CD4-positive, alpha-beta T cell treated with Interleukin-6 at 100 ng/mL for 8 hours (primary cell): ENCODE measurements at regions not wholly inside any gene's neighbourhood (a gene's known extent, or its start where the extent isn't known, plus 50 kb on each side); places are given as distances from the start of the nearest gene placed in this dataset.
"Not testable (repeated sequence)": the region's sequence is repeated elsewhere in the genome, so short reads cannot be mapped to it uniquely, and the experiment has no call there.

Experiments used
- DNase-seq: peaks from one replicate; pipeline ENCODE4 v3.0.0-alpha.2; 2020; ENCODE audit warnings: mixed read lengths, low spot score

DNA sequence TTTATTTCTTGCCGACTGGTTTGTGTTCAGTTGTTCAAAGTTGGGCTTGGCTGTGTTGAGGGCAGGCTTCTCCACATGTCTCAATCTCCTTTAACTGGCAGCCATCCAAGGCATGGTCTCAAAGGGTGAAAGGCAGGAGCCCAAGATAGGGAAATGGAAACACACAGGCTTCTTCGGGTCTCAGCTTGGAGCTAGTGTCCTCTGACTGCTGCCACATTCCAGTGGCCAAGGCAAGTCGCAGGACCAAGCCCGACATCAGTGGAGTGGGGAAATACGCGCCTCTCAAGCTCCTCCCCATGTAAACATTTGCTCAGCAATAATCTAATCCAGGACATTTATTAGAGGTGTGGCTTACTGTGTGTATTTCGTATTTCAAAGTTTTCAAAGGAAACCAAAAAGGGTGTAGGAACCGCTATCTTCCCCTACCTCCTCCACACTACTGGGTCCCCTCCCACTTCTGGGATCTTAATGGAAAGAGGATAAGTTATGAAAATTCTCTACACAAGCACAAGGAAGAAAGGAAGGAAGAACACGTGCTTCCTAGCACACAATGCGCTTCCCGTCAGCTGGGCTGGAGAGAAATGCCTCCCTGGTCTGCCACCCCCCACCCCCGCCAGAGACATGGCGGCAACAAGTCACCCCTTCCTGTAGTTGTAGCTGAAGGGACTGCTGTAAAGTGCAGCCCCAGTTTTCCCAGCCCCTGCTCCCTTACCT is 181.7 kb downstream of the FAM43A start:
- no peak for DNase-seq

DNA sequence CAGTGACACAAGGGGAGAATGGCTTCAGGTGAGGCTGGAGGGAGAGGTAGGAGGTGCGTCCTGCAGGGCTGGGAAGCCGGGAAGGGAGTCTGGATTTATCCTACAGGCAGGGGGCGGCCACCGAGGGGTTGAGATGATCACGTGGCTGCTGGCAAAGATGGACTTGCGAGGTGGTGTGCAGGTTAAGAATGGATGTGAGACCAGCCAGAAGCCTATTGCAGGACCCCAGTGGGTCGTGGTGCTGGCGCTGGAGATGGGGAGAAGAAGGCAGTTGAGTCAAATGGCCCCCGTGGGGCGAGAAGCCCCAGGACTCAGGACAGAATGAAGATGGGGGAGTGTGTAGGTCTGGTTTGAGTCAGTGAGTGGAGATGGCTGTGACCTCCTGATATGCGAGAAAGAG is 183.1 kb downstream of the FAM43A start:
- DNase-seq = no peak

DNA sequence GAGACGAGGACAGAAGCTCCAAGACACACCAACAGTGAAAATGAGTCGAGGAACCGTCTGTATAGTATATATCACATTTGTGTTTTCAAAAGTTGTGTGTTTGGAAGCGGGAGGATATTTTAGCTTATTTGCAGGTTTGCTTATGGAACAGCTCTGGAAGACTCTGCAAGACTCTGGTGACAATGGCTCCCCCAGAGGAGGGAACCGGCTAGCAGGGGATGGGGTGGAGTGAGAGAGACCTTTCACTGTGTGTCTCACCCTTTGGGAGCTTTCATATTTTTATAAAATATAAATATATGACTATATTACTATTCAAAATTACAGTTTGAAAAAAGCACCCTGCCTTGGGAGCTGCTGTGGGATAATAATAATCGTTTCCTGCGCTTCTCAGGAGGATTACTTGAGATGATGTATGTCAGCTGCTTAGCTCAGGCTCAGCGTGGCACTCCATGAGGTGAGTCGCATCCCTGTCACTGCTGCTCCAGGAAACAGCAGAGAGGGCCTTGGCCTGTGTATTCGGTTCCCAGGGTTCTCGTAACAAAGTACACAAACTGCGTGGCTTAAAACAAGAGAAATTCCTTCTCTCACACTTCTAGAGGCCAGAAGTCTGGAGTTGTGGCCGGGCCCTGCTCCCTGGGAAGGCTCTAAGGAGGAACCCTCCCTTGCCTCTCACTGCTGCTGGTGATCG is 183.9 kb downstream of the FAM43A start:
- DNase-seq = no peak

DNA sequence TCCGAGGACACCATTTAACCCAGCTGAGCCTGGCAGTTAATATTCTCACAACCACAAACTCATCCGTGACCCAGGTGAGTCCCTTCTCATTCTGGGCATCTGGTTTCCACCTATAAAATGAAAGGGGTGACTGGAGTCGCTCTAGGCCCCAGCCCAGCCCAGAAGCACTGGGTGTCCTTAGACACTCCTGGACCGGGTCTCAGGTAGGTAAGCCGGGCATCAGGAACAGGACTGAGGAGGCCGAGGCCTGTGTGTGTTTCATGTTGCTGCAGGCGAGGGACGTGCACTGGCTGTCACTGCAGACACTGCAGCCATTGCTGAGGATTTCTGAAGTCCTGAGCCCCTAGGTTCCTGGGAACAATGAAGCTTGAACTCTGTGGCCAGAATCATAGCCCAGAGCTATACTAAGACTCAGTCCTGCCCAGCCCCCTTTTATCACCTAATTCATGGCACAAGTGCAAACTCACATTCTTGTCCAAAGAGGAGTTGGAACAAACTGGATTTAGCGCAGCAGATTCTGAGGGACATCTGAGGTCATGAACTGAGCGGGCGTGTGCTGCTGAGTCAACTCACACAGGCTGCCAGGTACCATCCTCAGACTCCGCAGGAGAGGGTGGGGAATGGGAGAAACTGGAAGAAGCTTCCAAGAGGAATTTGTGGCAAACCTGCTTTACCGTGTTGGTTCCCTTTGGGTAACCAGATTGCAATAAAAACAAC is 184.9 kb downstream of the FAM43A start:
- DNase-seq = no peak

DNA sequence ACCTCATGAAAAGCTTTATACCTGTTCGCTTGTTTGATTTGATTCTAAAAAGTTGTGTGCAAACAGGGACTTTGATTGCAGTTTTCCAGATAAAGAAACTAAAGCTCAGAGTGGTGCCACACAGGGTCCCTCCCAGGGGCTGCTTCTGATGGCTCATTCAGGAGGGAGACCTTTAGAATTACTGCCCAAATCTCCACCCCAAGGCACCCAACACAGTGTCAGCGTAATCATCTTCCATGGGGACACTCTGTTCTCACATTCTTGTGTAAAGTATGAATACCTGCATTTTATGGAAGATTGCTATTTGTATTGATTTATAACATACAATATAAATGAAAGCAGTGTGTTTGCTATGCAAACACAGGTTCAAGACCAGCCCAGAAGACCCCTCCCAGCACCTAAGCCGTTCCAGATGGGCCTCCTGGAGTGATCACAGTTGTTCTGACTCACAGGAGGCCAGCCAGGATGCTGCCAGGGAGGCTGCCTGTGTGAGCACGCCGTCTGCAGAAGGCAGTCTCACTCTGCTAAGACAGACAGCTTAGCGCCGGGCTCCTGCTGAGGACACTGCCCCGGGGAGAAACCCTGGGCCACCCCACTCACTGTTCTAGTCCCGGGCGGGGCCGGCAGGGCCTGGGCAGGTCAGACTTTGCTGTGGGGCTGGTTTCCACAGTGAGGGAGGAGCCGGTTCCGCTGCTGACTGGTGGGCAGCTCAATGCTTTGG is 185.6 kb downstream of the FAM43A start:
- DNase-seq = no peak

DNA sequence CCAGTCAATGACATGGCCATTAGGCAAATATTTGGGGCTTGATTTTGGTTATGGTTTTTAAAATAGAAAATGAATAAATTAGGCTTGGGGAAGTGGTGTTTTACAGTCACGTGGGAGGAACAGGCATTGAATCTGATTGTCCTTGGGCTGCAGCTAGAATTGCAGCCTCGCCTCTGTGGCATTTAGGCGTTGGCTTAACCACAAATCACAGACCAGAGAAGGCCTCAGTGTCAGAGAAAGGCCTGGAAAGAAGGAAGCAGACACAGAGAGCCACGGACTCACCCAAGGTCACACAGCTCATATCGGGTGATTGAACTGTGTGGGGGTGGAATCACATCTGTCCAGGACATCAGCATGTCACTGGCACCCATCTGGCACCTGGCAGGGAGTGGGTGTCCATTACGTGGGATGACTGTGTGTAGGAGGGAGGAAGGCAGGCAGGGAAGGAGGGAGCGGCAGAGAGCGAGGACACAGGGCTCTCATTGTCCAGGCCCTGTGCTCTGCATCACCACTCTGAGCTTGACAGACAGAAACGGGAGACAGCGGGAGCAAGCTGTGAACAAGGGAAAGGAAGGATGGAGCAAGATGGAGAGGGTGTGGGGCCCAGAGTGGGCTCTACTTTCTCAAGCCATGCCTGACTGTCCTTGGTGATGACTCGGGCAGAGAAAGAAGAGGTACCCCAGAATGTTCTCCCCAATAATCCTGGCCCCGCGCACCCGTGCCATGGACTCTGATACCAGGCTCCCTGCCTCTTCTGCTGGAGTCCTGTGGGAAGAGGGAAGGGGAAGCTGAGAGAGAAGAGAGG is 186.4 kb downstream of the FAM43A start:
- no peak for DNase-seq

DNA sequence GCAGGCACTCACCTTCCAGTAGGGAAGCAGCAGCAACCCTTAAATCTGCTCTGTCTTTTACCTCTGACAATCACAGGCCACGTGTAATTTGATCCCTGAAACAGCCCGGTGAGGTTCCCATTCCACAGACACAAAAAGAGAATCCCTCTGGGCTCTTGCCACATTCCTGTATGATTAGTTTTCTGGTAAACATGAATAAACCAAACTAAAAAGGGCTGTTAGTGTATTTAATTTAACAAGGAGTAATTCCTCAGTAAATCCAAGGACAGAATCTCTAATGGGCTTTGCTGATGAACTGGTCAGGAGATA is 186.9 kb downstream of the FAM43A start:
- no peak for DNase-seq

DNA sequence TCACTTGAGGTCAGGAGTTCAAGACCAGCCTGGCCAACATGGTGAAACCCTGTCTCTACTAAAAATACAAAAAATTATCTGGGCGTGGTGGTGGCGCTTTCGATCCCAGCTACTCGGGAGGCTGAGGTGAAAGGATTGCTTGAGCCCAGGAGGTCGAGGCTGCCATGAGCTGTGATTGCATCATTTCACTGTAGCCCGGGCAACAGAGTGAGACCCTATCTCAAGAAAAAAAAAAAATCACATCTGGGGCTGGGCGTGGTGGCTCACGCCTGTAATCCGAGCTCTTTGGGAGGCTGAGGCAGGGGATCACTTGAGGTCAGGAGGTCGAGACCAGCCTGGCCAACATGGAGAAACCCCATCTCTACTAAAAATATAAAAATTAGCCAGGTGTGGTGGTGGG is 187.8 kb downstream of the FAM43A start:
- not testable (repeated sequence) for DNase-seq

DNA sequence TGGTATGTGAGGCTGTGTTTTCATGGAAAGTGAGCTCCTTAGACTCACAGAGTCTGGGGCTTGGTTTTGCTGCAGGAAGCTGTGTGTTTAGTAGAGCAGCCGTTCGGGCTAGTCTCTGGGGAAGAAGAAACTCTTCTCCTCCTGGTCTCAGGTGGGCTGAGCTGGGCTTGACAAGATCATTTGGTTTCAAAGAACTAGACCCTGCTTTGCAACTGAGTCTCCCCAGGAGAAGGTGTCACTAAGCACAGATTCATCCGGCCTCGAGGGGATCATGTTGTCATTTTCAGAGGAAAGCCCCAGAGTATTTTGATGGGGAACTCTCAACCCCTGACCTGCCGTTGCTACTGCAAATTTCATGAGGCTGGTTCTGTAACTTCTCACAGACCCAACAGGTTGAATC is 188.5 kb downstream of the FAM43A start:
- no peak for DNase-seq

DNA sequence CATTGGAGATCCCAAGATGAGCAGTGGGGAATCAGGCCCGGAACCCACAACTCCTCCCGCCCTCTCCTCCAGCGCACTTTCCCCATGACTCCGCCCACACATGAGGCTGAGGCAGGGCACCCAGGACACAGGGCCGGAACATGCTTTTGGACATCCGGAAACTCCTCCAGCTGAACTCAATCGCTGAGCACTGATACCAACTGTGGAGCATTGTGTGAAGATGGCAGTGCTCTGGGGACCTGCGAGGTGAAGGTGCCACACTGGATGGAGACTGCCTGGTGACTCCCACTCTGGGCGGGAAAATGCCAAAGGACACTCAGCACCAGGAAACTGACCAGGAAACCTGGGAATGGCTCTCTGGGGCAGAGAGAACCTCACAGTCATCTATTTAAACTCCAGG is 189.1 kb downstream of the FAM43A start:
- no peak for DNase-seq

DNA sequence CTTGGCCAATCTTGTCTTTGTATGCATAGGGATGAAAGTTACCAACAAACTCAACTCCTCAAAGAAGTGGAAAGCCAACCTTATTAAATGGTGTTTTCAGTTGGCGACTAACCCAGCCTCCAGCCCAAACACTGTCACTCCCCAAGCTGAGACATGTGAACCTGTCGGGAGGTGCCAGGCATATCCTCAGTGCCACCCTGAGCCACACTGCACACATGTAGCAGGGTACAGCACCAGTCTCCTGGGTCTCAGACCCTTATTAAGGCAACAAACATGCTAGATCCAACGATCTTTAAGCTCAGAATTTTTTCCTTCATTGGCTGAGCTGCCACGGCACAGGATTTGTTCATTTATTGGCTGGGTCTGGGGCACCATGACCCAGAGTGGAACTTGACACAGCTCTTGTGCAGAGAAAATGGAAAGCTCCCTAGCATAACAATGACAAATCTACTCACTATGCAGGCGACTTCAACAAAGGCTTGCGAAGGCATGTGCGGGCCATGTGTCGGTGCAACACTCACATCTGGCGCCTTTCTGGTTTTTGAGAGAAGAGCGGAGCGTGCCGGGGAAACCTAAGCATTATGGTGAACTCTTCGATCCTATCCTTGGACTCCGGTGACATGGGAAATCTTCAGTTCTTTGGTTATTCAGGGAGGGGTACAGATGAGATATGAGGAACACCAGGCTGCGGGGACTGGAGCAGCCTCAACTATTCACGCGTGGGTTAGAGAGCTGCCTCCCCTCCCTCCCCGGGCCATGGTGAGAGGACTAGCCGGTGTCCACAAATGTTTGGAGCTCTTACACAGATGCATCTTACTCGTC is 190.1 kb downstream of the FAM43A start:
- no peak for DNase-seq

DNA sequence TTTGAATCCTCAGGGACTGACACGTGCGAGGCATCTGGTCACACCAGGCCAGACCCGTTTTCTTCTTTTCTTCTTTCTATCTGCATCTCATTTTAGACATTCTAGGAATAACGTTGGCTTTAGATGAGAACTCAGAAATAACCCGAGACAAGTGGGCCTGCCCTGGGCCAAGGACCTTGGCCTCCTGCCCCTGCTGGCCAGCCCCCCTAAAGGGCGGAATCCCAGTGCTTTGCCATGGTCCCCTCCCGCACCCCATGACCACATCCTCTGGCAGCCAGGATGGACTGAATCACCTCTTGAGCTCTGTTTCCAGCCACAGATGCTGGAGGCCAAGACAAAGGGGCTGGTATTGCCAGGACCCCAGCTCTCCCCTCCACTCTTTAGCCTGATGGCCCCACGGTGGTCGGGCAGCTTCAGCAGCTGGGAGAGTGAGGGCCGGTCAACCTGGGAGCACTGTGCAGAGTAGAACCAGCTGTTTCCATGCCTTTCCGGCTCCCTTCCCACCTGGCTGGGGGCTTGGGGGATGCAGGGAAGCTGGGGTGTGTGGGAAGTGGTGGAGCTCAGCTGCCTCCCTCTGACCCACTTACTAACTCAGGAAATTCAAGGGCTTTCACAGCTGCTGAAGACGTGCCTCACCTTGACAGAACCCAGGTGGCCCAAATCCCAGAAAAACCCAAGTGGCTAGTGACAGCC is 190.9 kb downstream of the FAM43A start:
- DNase-seq = no peak

DNA sequence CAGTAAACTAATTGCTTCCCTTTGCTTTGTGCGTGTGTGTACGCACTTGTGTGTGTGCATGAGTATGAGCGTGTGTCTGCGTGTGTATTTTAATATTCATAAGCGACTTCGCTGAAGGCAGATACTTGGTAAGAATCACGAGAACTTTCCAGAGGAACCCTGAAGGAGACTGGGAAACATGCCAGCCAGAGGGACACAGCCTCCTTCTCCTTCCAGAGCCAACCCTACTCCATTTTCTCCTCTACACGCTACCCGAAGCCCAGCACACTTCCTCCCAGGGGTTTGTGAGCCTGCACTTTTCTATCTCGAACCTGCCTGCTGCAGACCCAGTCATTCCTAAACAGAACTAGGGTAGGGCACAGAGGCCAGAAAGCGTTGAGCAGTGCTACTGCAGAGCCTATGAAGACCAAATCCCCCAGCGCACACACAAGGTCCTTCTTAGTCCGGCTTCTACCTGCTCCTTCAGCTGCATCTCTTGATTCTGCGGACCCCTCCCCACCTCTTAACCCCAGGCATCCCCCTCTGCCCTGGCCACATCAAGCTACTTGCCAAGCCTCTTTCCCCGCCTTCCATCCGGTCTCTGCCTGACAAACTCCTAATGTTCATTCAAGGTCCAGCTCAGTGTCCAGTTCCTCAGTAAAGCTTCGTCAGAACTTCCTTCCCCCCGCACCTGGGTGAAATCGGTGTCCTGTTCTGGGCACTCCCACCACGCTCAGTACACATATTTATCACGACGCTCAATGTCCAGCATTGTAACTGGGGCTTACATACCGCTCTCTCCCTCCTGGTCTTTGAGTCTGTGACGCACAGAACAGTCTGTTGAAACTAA is 191.8 kb downstream of the FAM43A start:
- DNase-seq = no peak

DNA sequence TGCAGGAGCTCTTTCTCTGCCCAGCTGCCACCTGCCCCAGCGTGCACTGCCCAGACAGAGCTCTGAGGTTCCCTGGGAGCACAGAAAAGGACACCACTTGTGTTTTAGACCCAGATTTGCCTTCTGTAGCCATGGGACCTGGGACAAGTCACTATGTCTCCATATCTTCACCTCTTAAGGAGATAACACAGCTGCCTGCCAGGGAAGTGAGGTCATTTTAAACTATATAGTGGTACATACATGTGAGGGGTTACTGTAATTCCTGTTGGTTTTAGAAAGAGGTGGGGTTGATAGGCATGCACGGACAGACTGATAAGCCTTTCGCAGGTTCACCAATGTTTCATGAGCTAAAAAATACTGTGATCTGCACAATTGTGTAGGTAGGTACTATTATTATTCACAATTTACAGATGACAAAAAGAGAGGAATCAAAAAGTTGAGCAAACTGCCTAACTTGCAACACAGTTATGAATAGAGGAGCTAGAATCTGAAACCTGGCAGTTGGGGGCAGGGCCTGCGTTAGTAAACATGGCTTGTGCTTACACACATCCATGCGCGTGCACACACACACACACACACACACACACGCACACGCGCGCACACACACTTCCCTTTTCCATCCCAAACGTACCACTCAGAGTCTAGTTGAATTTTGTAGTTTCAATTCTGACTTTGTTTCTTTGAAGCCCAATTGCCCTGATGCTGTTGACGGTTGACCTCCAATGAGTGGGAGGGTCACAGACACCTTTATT is 193.6 kb downstream of the FAM43A start:
- no peak for DNase-seq

DNA sequence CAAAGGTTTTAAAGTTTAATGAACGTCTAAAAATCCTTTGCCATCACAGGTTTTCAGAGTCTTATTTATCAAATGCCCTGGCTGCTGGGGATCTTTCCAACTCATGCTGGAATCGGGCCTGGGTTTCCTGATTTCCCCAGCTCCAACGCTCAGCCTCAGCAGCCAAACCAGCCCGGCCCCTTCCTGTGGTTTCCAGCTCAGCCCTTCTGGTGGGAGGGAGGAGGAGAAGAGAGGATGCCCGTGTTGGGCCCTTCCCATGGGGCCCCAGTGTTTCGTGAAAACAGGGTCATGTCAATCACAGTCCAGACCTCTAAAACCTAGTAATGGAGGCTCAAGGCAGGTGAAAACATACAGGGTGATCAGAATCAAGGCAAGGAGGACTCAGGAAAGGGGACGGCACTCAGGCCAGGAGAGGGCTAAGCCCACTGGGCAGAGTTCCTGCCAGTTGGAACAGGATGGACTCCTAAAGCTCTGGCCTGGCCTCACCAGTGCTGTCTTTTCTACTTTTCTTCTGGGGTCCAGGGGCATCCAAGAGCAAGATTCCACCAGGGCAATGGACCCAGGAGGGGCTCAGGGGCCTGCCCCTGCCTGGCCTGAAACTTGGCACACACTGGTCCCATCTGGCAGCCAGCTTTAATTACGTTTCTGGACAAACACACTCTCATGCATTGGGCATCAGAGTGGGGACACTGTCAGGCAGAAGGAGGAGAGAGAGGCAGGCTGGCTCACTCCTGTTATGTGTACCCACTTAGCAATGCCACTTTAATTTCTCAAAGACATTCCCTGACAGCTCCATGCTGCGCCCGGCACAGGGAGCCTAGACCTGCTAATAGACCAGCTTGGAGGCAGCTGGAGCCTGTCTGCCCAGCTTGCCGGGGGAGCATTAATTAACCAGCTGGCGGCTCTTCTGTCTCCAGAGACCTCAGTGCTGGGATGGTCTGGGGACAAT is 194.6 kb downstream of the FAM43A start:
- no peak for DNase-seq

DNA sequence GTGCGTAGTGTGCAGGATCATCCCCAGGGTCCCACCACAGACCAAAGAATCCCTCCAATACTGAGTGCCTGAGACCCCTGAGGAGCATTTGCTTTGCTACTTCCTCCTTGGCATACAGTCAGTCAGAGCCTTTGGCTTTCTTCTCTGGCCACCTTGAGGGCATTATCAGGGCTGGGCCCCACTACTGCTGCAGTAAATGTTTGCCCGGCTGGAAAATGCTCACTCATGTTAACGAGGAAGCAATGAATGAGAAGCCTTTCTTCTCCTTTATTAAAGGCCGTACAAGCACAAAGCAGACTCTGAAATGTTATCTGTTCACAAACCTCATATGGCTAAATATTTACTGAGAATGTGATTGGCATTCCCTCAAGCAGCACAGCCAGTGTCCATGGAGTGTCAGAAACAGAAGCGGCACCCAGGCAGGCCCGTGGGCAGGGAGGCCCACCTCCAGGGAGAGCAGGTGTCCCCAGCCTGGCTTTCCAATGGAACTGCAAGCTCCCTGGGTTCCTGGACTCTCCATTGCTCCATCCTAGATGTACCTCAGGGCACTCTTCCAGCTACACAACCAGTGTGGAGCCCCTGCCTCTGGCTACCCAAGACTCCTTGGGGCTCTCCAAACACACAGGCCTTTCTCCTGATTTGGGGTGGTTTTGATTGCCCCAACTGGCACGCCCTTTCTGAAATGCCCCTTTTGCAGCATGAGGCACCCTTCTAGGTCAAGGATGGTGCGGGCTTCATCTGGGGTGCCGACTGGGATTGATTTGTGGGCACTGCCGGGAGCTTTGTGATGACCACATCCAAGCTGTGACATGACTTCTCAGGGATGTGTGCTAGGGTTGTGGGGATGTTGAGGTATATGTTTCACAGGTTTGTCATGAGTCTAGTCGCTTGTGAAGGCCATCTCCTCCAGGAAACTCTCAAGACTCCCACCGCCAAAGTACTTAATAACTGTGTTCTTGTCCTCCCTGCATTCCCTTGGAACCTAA is 195.6 kb downstream of the FAM43A start:
- DNase-seq = no peak
